Stimulated activated CD4-positive, alpha-beta T cell treated with anti-CD3 and anti-CD28 coated beads, Interleukin-1b, Interleukin-23, amount 100 ng/mL, for 4 hours (primary cell): ENCODE measurements at regions not wholly inside any gene's neighbourhood (a gene's known extent, or its start where the extent isn't known, plus 50 kb on each side); places are given as distances from the start of the nearest gene placed in this dataset.
A peak's percentile ranks its signal among the peaks of the same experiment; 100 is the strongest.

ENCODE experiments used
- DNase-seq, 2 donors: peaks; one replicate each; pipeline ENCODE4 v3.0.0-alpha.2; 2020; ENCODE audit warnings: low read depth in 2 of 2

DNA sequence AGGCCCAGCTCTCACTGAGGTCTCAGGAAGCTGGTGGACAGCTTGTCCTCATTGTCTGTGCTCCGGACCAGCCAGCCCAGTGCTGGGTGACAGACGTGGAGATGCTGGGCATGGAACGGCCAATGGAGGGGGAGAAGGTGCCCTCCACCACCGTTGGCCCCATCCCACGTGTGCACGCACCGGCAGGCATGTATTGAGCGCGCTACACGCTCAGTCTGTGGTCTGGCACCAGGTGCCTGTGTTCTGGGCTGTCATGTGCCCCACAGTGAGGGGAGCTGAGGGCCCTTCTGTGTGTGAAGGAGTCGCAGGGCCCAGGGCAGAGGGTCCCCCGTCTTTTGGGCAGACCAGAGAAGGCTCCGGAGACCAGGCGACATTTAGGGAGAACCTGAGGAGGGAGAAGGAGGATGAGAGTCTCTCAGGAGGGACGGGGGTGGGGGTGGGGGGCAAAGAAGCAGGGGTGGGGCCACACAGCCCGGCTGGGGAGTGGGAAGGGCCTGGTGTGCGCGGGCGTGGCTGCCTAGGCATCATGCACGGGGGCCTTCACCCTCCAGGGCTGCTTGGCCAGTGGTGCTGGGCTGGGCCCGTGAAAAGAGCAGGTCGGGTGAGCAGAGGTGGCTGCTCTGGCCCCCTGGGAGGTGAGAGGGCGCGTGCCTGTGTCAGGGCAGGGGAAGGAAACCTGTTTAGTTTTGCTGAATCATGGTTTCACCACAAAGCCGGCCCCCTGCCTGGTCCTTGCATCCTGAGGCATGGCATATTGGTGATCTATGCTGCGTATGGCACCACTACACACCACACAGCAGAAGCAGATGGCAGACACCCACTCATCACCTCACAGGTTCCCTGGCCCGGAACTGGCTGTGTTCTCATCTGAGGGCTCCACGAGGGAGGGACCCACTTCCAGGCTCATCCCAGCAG, 86.7 kb upstream of the TTC34 start:
- DNase-seq = no peak

- DNase-seq = no peak
Observed at GRCh38 chr1:2890221-2890850, 88.8 kb upstream of the TTC34 start.

DNA sequence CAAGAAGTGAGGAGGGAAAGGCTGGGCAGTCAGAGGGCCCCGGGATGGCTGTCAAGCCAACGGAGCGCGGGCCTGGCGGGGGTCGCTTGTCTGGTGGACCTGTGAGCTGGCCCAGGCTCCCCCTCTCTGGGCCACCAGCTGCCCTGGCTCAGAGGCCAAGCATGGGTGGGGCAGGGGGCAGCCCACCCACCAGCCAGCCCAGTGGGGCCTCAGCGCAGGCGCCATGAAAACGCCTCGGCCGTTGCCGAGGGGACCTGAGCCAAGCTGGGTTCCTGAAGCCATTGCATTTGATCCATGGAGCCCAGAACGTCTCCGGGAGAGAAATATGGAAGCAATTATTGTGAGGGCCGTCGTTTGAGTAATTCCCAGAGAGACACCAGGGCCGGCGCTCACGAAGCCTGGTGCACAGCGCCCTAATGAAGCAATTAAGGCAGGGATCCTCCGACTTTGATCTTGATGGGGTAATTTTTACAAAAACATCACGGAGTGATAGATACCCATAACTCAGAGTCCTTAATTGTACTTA, 90.5 kb upstream of the TTC34 start:
- DNase-seq = no peak

- no peak for DNase-seq
Observed at GRCh38 chr1:2893473-2894120, 92.1 kb upstream of the TTC34 start.

- peak in 1 of 2 donors; percentile 7 for DNase-seq
Observed at GRCh38 chr1:2894381-2895041, 93.0 kb upstream of the TTC34 start.

GRCh38 chr1:2896824-2897223, 95.3 kb upstream of the TTC34 start:
- DNase-seq = no peak

GRCh38 chr1:2903226-2903625, 101.7 kb upstream of the TTC34 start:
- no peak for DNase-seq

DNA sequence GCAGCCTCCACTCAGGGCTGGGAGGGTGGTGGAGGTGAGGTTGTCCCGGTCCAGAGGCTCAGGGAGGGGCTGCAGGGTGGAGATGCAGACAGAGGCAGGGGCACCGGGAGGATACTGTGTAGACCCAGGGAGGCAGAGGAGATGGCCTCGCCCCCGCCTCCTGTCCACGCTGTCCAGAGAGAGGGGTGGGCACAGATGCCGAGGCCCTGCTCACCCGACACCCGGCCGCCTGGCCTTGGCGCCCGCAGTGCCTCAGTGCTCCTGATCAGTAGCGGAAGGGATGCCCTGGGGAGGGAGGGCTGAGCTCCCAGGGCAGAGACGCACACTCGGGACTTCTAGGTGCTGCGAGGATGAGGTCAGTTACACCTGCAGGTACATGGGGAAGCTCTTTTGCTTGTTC, 102.7 kb upstream of the TTC34 start:
- no peak for DNase-seq

- no peak for DNase-seq
Observed at GRCh38 chr1:2905356-2905755, 103.9 kb upstream of the TTC34 start.

DNA sequence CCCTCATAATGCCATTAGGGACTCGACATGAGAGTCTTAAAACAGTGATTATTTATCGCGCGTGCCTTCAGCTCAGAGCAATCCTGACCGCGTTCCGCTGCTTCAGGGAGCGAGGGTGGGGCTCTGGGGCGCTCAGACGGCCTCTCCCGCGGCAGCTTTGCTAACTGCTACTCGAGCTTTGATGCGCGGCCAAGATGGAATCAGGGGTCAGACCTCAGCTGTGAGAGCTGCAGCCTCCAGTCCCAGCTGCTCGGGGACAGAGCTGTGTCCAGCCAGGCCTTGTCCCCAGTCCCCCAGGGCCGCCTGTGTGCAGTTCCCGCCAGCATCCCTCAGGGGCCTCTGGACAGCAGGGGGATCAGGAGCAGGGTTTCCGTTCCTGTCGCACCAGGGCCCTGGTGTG, 104.6 kb upstream of the TTC34 start:
- no peak for DNase-seq

GRCh38 chr1:2906620-2907019, 105.1 kb upstream of the TTC34 start:
- DNase-seq = no peak

- no peak for DNase-seq
Observed at GRCh38 chr1:2907051-2907450, 105.6 kb upstream of the TTC34 start.

DNA sequence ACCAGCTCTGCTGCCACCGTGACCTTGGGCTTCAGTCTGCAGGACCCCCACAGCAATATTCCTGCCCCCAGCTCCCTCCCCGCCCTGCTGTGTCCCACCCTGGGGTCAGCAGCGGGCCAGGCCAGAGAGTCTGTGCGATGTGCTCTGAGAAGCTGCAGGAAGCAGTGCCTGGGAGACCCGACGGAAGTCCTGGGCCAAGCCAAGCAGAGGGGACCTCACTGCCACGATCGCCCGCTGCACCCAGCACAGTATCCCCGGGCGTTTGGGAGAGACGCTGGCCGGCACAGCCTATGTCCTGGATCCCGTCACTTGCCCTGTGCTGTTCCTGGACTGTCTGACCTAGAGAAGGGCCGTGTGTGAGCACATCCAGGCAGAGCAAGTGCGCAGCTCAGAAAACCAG, 106.6 kb upstream of the TTC34 start:
- no peak for DNase-seq

DNA sequence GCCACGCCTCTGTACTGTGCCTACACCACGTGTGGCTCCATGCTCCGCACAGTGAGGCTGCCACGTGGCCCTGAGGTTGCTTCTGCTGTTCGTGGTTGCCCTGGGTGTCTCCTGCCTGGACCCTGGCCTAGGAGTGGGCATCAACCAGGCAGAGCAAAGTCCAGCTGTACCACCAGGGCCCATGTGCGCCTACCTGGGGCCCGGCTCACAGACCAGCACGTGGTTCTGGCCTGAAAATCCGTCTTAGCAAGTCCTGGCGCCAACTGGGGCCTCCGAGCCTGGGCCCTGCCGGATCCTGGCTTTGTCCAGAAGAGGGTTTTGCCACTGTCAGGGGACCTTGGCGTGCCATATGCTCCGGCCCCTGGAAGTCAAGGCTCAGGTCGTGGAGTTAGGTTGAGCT, 107.1 kb upstream of the TTC34 start:
- DNase-seq = no peak

DNA sequence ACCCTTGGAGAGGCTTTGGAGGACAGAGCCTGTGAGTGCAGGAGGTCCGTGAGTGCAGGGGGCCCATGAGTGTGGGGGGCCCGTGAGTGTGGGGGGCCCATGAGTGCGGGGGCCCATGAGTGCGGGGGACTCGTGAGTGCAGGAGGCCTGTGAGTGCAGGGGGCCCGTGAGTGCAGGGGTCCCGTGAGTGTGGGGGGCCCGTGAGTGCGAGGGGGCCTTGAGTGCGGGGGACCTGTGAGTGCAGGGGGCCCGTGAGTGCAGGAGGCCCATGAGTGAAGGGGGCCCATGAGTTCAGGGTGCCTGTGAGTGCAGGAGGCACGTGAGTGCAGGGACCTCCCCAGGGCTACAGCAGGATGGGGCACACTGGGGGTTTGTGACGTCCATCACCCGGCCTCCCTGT, 108.3 kb upstream of the TTC34 start:
- no peak for DNase-seq

- no peak for DNase-seq
Observed at GRCh38 chr1:2910211-2910610, 108.7 kb upstream of the TTC34 start.

- DNase-seq = no peak
Observed at GRCh38 chr1:2911421-2912178, 109.7 kb upstream of the ACTRT2 start.

DNA sequence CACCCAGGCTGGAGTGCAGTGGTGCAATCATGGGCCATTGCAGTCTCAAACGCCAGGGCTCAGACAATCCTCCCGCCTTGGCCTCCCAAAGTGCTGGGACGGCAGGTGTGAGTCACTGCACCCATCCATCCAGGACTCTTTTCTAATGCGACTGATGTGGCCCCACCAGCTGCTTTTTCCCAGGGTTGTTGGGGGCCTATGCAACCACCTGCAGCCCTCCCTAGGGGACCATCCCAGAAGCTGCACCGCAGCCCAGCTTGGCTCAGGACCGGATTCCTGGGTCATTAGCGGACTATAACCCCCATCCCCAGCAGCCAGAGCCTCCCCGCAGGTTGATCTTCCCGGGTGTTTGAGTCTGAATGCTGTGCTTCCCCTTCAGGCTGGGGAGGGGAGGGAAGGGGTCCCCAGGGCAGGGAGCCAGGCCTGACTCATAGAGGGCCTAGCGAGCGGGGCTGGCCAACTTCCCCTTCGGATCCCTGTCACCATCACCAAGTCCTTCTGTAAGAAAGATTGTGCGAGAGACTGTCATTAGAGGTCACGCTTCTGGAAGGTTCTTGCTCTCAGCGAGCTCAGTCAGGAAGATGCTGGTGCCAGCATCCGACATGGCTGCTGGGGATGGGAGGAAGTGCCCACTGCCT, 108.7 kb upstream of the ACTRT2 start:
- DNase-seq = no peak

- no peak for DNase-seq
Observed at GRCh38 chr1:2913091-2913490, 108.2 kb upstream of the ACTRT2 start.

DNA sequence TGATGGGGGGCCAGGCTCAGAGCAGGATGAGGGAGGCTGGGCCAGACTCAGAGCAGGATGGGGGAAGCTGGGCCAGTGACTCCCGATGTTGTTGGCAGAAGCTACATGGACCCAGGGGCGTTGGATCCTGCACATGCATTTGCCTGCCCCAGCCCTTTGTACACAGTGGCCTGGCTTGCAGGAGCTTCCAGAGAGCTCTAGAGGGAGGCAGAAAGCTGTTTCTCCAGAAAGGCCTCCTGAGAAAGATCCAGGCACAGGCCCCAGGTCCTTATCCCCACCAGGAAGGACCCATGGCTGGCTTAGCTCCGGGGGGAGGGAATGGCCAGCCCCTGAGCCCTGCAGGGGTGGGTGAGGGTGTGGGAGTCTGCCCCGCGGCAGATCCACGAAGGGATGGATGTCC, 106.6 kb upstream of the ACTRT2 start:
- DNase-seq = no peak

- DNase-seq = no peak
Observed at GRCh38 chr1:2916153-2916552, 105.1 kb upstream of the ACTRT2 start.
